PC-3 (cell line): ENCODE measurements at regions not wholly inside any gene's neighbourhood (a gene's known extent, or its start where the extent isn't known, plus 50 kb on each side); places are given as distances from the start of the nearest gene placed in this dataset.

Source experiments
- EZH2 ChIP-seq: fragments of 300-600 bp; sonication (generic); IDR thresholded peaks from one replicate; pipeline ENCODE4 v1.6.1; 2017; ENCODE audit warnings: antibody characterized with exemption, mild to moderate bottlenecking, low read length; ENCODE audit not compliant: unreplicated experiment
- TF ChIP-seq, protein P1 (sequence below): fragments of 300-600 bp; sonication (generic); conservative IDR thresholded peaks from 2 replicates; pipeline ENCODE4 v1.5.1; 2017; ENCODE audit warnings: antibody characterized with exemption, low read depth, mild to moderate bottlenecking, low read length

DNA sequence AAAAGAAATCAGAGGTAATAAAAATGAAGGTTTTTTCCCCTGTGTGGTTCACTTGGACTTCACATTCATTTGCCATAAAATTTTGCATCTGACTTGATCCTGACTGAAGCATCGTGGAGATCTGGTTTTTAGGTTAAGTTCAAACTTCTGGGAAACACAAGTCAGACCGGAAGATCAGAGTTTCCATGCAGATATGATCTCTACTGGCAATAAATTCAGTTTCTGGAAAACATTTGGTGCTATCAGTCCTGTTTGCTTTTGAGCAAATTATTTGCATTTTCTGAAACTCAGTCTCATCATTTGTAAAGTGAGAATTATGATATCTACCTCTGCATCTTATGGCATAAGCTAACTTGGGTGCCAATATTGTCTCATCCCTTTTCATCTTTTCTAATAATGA lies 81.3 kb upstream of the KCNMA1 start:
- no peak for TF ChIP-seq EZH2
- TF ChIP-seq, protein P1, sequence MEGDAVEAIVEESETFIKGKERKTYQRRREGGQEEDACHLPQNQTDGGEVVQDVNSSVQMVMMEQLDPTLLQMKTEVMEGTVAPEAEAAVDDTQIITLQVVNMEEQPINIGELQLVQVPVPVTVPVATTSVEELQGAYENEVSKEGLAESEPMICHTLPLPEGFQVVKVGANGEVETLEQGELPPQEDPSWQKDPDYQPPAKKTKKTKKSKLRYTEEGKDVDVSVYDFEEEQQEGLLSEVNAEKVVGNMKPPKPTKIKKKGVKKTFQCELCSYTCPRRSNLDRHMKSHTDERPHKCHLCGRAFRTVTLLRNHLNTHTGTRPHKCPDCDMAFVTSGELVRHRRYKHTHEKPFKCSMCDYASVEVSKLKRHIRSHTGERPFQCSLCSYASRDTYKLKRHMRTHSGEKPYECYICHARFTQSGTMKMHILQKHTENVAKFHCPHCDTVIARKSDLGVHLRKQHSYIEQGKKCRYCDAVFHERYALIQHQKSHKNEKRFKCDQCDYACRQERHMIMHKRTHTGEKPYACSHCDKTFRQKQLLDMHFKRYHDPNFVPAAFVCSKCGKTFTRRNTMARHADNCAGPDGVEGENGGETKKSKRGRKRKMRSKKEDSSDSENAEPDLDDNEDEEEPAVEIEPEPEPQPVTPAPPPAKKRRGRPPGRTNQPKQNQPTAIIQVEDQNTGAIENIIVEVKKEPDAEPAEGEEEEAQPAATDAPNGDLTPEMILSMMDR = no peak
